ENCODE measurements at regions not wholly inside any gene's neighbourhood (a gene's known extent, or its start where the extent isn't known, plus 50 kb on each side); places are given as distances from the start of the nearest gene placed in this dataset.

DNA sequence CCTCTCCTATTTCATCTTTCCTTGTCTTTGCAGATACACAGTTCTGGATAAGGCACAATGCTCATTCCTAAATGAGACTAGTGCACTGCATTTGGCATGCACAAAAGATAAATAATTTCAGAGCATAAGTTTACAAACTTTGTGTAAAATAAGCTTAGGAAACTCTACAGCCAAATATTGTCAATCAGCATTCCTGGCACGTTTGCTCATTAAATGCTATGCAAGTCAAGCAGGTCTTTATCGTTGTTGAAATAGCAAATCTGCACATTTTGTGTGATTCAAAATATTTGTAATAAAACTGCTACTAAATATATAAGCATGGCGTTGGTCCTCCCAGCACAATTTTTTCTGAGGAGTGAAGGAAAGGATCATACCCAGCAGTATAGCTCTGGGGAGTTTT lies 322.1 kb upstream of the NOCT start:
- TF ChIP-seq FOXA1 (IDR thresholded peaks at IDR 0.05): no peak
- no peak for TF ChIP-seq SUZ12 (IDR thresholded peaks at IDR 0.05)
- no peak for TF ChIP-seq FOXM1 (IDR thresholded peaks at IDR 0.05; ENCODE audit: borderline replicate concordance)
- TF ChIP-seq NFRKB (IDR thresholded peaks at IDR 0.05): no peak
- TF ChIP-seq BHLHE40 (IDR thresholded peaks at IDR 0.05; ENCODE audit: borderline replicate concordance): no peak
- no peak for TF ChIP-seq ZNF384 (IDR thresholded peaks at IDR 0.05)

Measured in HEK293T (cell line).